GM12878 (cell line): ENCODE measurements at regions not wholly inside any gene's neighbourhood (a gene's known extent, or its start where the extent isn't known, plus 50 kb on each side); places are given as distances from the start of the nearest gene placed in this dataset.

Source experiments
- ATAC-seq: fragments of 200-7000 bp; cut with Tn5 transposase; 3 replicates; pipeline ENCODE4 v1.9.1; 2020; ENCODE audit warnings: mild to moderate bottlenecking, moderate library complexity
- BruUV-seq: library from RNA; stranded (reverse); fragments of 400-500 nt; replicated peaks from 2 replicates; lab custom pipeline; 2021; lab: Mats Ljungman, UMichigan
- CTCF ChIA-PET: fragments of 300-600 bp; sonication (Branson Sonifier 250); formaldehyde crosslinking; extraction: SDS; loops from one replicate; lab custom pipeline; 2021; ENCODE audit warnings: inconsistent platforms; lab: Yijun Ruan, JAX
- POLR2A ChIA-PET: fragments of 350-600 bp; formaldehyde crosslinking; extraction: SDS; loops from one replicate; lab custom pipeline; 2021; ENCODE audit warnings: inconsistent platforms; lab: Charles Lee
- RAD21 ChIA-PET: fragments of 300-600 bp; sonication (Branson Sonifier 250); formaldehyde crosslinking; loops from one replicate; lab custom pipeline; 2023; ENCODE audit warnings: antibody characterized with exemption; ENCODE audit not compliant: unreplicated experiment; lab: Charles Lee
- SMC1A ChIA-PET: fragments of 300-600 bp; sonication (Branson Sonifier 250); formaldehyde crosslinking; loops from one replicate; lab custom pipeline; 2023; ENCODE audit not compliant: unreplicated experiment, uncharacterized antibody; lab: Charles Lee
- DNase-seq: peaks from one replicate; pipeline ENCODE4 v3.0.0-alpha.2; 2011; ENCODE audit warnings: low read depth, low spot score
- FAIRE-seq: peaks from 3 replicates; lab custom pipeline; 2011; peaks lifted over from hg19 to GRCh38; lab: Jason Lieb, UNC
- H2AFZ ChIP-seq: 2 replicates; pipeline ENCODE4 v1.6.0; 2011; ENCODE audit warnings: low read depth, low read length, control low read depth; ENCODE audit not compliant: control insufficient read depth
- H3K27ac ChIP-seq: 2 replicates; pipeline ENCODE4 v1.5.1; 2011; ENCODE audit warnings: control low read depth; ENCODE audit not compliant: control insufficient read depth, insufficient read depth
- H3K27me3 ChIP-seq, 2 experiments: replicated peaks in 1 of 2; 2 replicates each; pipeline versions ENCODE4 v1.6.0 to v1.6.1; 2011; ENCODE audit warnings: low read length in 1 of 2; ENCODE audit not compliant: control insufficient read depth in 2 of 2, insufficient read depth in 2 of 2
- H3K36me3 ChIP-seq, 2 experiments: 2 replicates each; pipeline ENCODE4 v1.5.1; 2011; ENCODE audit warnings: low read length in 1 of 2; ENCODE audit not compliant: control insufficient read depth in 2 of 2, insufficient read depth in 2 of 2
- H3K4me1 ChIP-seq: 2 replicates; pipeline ENCODE4 v1.6.1; 2011; ENCODE audit warnings: mild to moderate bottlenecking, low read length, moderate library complexity, mixed read lengths; ENCODE audit not compliant: control insufficient read depth, insufficient read depth
- H3K4me2 ChIP-seq: 2 replicates; pipeline ENCODE4 v1.6.0; 2011; ENCODE audit warnings: control low read depth; ENCODE audit not compliant: control insufficient read depth, insufficient read depth
- H3K4me3 ChIP-seq: fragments of 200-600 bp; sonication (generic); 2 replicates; pipeline ENCODE4 v1.5.1; 2016
- H3K79me2 ChIP-seq: 2 replicates; pipeline ENCODE4 v1.6.0; 2011; ENCODE audit warnings: low read length; ENCODE audit not compliant: control insufficient read depth, insufficient read depth
- H3K9ac ChIP-seq: 2 replicates; pipeline ENCODE4 v1.8.0; 2011; ENCODE audit warnings: low read length, control low read depth, mixed read lengths; ENCODE audit not compliant: control insufficient read depth, insufficient read depth
- H3K9me3 ChIP-seq: replicated peaks from 3 replicates; pipeline ENCODE4 v1.5.1; 2011; ENCODE audit warnings: mild to moderate bottlenecking, low read length; ENCODE audit not compliant: control insufficient read depth, insufficient read depth
- H4K20me1 ChIP-seq: 2 replicates; pipeline ENCODE4 v1.6.0; 2011; ENCODE audit not compliant: control insufficient read depth, insufficient read depth
- ATF2 ChIP-seq: IDR thresholded peaks from 2 replicates; pipeline ENCODE4 v1.6.1; 2012; ENCODE audit warnings: low read length, inconsistent platforms
- CHD2 ChIP-seq: IDR thresholded peaks from 2 replicates; pipeline ENCODE4 v1.6.1; 2011; ENCODE audit warnings: low read depth, low read length, improper control_type of control experiment, borderline replicate concordance
- CHD4 ChIP-seq: fragments of 200-600 bp; sonication (generic); IDR thresholded peaks from 2 replicates; pipeline ENCODE4 v1.6.1; 2016; ENCODE audit warnings: mild to moderate bottlenecking
- FOS ChIP-seq: IDR thresholded peaks from 3 replicates; pipeline ENCODE4 v1.6.1; 2011; ENCODE audit warnings: borderline replicate concordance; ENCODE audit not compliant: insufficient read length; ENCODE audit errors: extremely low read depth
- FOXM1 ChIP-seq: IDR thresholded peaks from 2 replicates; pipeline ENCODE4 v1.6.1; 2012; ENCODE audit warnings: low read depth, mild to moderate bottlenecking, inconsistent platforms, low read length, moderate library complexity
- HDAC6 ChIP-seq: fragments of 200-600 bp; sonication (generic); IDR thresholded peaks from one replicate; pipeline ENCODE4 v1.8.0; 2017; ENCODE audit warnings: antibody characterized with exemption; ENCODE audit not compliant: unreplicated experiment
- JUNB ChIP-seq: IDR thresholded peaks from 2 replicates; pipeline ENCODE4 v1.6.1; 2016; ENCODE audit warnings: antibody characterized with exemption, mild to moderate bottlenecking
- RAD51 ChIP-seq: fragments of 450-650 bp; IDR thresholded peaks from 2 replicates; pipeline ENCODE4 v1.6.1; 2016; ENCODE audit warnings: moderate library complexity, mild to moderate bottlenecking, inconsistent platforms
- SIX5 ChIP-seq: IDR thresholded peaks from 2 replicates; pipeline ENCODE4 v1.6.1; 2011; ENCODE audit warnings: mild to moderate bottlenecking, low read depth, low read length, moderate library complexity; ENCODE audit not compliant: severe bottlenecking
- SKIL ChIP-seq: fragments of 450-650 bp; IDR thresholded peaks from 2 replicates; pipeline ENCODE4 v1.6.1; 2017; ENCODE audit warnings: mild to moderate bottlenecking, low read depth, inconsistent platforms; ENCODE audit not compliant: poor library complexity, severe bottlenecking
- SRF ChIP-seq, 2 experiments: IDR thresholded peaks; 2 replicates each; pipeline ENCODE4 v1.6.1; 2011; ENCODE audit warnings: low read depth in 2 of 2, low read length in 2 of 2, mild to moderate bottlenecking in 1 of 2, moderate library complexity in 1 of 2
- TAF1 ChIP-seq: IDR thresholded peaks from 2 replicates; pipeline ENCODE4 v1.6.1; 2011; ENCODE audit warnings: mild to moderate bottlenecking, low read depth, low read length, borderline replicate concordance
- YBX1 ChIP-seq: fragments of 450-650 bp; IDR thresholded peaks from 2 replicates; pipeline ENCODE4 v1.6.1; 2016; ENCODE audit warnings: antibody characterized with exemption
- ZBTB11 ChIP-seq: fragments of 450-650 bp; formaldehyde crosslinking; IDR thresholded peaks from 2 replicates; pipeline ENCODE4 v1.5.0; 2022; ENCODE audit warnings: mild to moderate bottlenecking, missing genetic modification characterization
- WGBS: methylation state at CpG from one replicate; pipeline ENCODE4 v1.1.6; 2016; ENCODE audit warnings: low lambda C conversion rate; ENCODE audit not compliant: insufficient replicate concordance, insufficient coverage; ENCODE audit errors: missing lambda C conversion rate; 5-methylcytosine and 5-hydroxymethylcytosine counted together
- in situ Hi-C: fragments of 300-500 bp; cut with MboI; formaldehyde crosslinking; loops from 9 replicates; pipeline ENCODE4 v1.14.3; 2018; ENCODE audit warnings: mixed read lengths
- intact Hi-C: fragments of 100-400 bp; cut with micrococcal nuclease; formaldehyde crosslinking; loops from one replicate; pipeline ENCODE4 v1.14.2; 2022; ENCODE audit not compliant: unreplicated experiment

- H3K9me3 ChIP-seq = no peaks in the 10 kb centered on the region; the same call in 1 of the 3 replicates
- H3K36me3 ChIP-seq = no peaks in the 10 kb centered on the region
- CTCF ChIA-PET = no interaction called here
- no peak overlapping the region for H3K27ac ChIP-seq
- H4K20me1 ChIP-seq = no peaks in the 10 kb centered on the region
- FAIRE-seq (no peak), ATAC-seq (no peak), DNase-seq (no peak)
- no peak overlapping the region for H3K4me3 ChIP-seq
- no peak overlapping the region for H3K4me2 ChIP-seq
- intact Hi-C loops = no loop called here
- no peaks in the 10 kb centered on the region for H3K79me2 ChIP-seq
- TF ChIP-seq ZBTB11 (CRISPR knock-in tag) (no peak), SKIL (no peak), YBX1 (no peak), CHD2 (no peak), RAD51 (no peak), ATF2 (no peak), CHD4 (no peak), HDAC6 (no peak), FOXM1 (no peak), TAF1 (no peak), SIX5 (no peak), JUNB (no peak), FOS (no peak), SRF (IDR thresholded peaks at IDR 0.05; ENCODE audit: low read depth in 2 of 2, low read length in 2 of 2) (no peak)
- 56% methylated on average over 3 of the region's 3 CpGs for WGBS
- no peak overlapping the region for H3K9ac ChIP-seq
- SMC1A ChIA-PET = no interaction called here
- in situ Hi-C loops = no loop called here
- RAD21 ChIA-PET = no interaction called here
- POLR2A ChIA-PET = no interaction called here
- no peaks in the 10 kb centered on the region for H3K27me3 ChIP-seq
- no TSS peak for BruUV-seq
- H2AFZ ChIP-seq = no peak overlapping the region
- 0 out of 2 replicates have a peak, but pooled peaks cover 4% of the 10 kb centered on the region for H3K4me1 ChIP-seq
Observed at GRCh38 chr2:38155015-38155414, 79.1 kb upstream of the CYP1B1 start.
